Stimulated activated CD8-positive, alpha-beta memory T cell treated with anti-CD3 and anti-CD28 coated beads, Interleukin-15, amount 100 ng/mL, for 24 hours (primary cell): ENCODE measurements at regions not wholly inside any gene's neighbourhood (a gene's known extent, or its start where the extent isn't known, plus 50 kb on each side); places are given as distances from the start of the nearest gene placed in this dataset.

Experiments used
- DNase-seq: peaks from one replicate; pipeline ENCODE4 v3.0.0-alpha.2; 2020; ENCODE audit warnings: low read depth

- no peak for DNase-seq
Measured at GRCh38 chr2:5915881-5916310, 223.7 kb downstream of the SOX11 start.

GRCh38 chr2:5921081-5921642, 229.0 kb downstream of the SOX11 start:
- DNase-seq = no peak

GRCh38 chr2:5923957-5924945, 232.1 kb downstream of the SOX11 start:
- no peak for DNase-seq

- DNase-seq = no peak
Measured at GRCh38 chr2:5925604-5926003, 233.4 kb downstream of the SOX11 start.

- DNase-seq = no peak
Measured at GRCh38 chr2:5926871-5927512, 234.8 kb downstream of the SOX11 start.

GRCh38 chr2:5932556-5933469, 240.6 kb downstream of the SOX11 start:
- no peak for DNase-seq

- no peak for DNase-seq
Measured at GRCh38 chr2:5933669-5934068, 241.5 kb downstream of the SOX11 start.

- no peak for DNase-seq
Measured at GRCh38 chr2:5937321-5937720, 245.1 kb downstream of the SOX11 start.

GRCh38 chr2:5937851-5938565, 245.8 kb downstream of the SOX11 start:
- DNase-seq = no peak

GRCh38 chr2:5938566-5938896, 246.3 kb downstream of the SOX11 start:
- no peak for DNase-seq

GRCh38 chr2:5939553-5939952, 247.4 kb downstream of the SOX11 start:
- DNase-seq = no peak

- no peak for DNase-seq
Measured at GRCh38 chr2:5940596-5941535, 248.7 kb downstream of the SOX11 start.

GRCh38 chr2:5942204-5942603, 250.0 kb downstream of the SOX11 start:
- DNase-seq = no peak

GRCh38 chr2:5945742-5946141, 253.6 kb downstream of the SOX11 start:
- DNase-seq = no peak

- DNase-seq = no peak
Measured at GRCh38 chr2:5946225-5947115, 254.3 kb downstream of the SOX11 start.

GRCh38 chr2:5950736-5951135, 258.6 kb downstream of the SOX11 start:
- no peak for DNase-seq

- DNase-seq = no peak
Measured at GRCh38 chr2:5951471-5951870, 259.3 kb downstream of the SOX11 start.

- no peak for DNase-seq
Measured at GRCh38 chr2:5953525-5953924, 261.3 kb downstream of the SOX11 start.

- no peak for DNase-seq
Measured at GRCh38 chr2:5954509-5954908, 262.3 kb downstream of the SOX11 start.
